GM12875 (cell line): ENCODE measurements at regions not wholly inside any gene's neighbourhood (a gene's known extent, or its start where the extent isn't known, plus 50 kb on each side); places are given as distances from the start of the nearest gene placed in this dataset.

Source experiments
- H3K4me3 ChIP-seq: one replicate; pipeline ENCODE4 v1.5.1; 2011; ENCODE audit warnings: low read depth, low read length, control low read depth
- TF ChIP-seq, protein P1 (sequence below): IDR thresholded peaks from 2 replicates; pipeline ENCODE4 v1.5.1; 2011; ENCODE audit warnings: low read depth, mild to moderate bottlenecking, control low read depth, inconsistent platforms, low read length, moderate library complexity, borderline replicate concordance; ENCODE audit not compliant: insufficient read depth

- TF ChIP-seq, protein P1, sequence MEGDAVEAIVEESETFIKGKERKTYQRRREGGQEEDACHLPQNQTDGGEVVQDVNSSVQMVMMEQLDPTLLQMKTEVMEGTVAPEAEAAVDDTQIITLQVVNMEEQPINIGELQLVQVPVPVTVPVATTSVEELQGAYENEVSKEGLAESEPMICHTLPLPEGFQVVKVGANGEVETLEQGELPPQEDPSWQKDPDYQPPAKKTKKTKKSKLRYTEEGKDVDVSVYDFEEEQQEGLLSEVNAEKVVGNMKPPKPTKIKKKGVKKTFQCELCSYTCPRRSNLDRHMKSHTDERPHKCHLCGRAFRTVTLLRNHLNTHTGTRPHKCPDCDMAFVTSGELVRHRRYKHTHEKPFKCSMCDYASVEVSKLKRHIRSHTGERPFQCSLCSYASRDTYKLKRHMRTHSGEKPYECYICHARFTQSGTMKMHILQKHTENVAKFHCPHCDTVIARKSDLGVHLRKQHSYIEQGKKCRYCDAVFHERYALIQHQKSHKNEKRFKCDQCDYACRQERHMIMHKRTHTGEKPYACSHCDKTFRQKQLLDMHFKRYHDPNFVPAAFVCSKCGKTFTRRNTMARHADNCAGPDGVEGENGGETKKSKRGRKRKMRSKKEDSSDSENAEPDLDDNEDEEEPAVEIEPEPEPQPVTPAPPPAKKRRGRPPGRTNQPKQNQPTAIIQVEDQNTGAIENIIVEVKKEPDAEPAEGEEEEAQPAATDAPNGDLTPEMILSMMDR, result no peak
- no peak overlapping the region for H3K4me3 ChIP-seq
These were observed 226.8 kb downstream of the BLID start for GRCh38 chr11:121889186-121889585.

GRCh38 chr11:121887976-121888557 is 227.9 kb downstream of the BLID start:
- TF ChIP-seq, protein P1, result no peak

DNA sequence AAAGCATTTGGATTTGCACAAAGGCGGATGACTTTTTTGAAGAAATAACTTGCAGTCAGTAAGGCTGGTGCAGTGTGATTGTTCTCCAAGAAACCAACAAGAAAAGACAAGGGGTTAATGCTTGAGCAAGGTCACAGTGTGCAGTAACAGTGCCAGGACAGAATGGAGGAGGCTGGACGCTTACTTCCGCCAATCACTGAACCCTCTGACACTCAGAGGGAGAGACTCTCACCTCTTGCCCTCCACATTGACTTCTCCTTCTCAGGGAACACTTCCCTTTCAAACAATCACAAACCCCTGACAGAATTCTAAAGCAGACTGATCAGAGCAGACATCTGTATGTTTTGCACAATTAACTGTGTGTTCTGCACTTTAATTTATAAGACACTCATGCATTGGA is 228.4 kb downstream of the BLID start:
- H3K4me3 ChIP-seq, result no peak overlapping the region
- TF ChIP-seq, protein P1, result no peak

More at GRCh38 chr11:121887976-121888557, 227.9 kb downstream of the BLID start:
- H3K4me3 ChIP-seq, result no peak overlapping the region

DNA sequence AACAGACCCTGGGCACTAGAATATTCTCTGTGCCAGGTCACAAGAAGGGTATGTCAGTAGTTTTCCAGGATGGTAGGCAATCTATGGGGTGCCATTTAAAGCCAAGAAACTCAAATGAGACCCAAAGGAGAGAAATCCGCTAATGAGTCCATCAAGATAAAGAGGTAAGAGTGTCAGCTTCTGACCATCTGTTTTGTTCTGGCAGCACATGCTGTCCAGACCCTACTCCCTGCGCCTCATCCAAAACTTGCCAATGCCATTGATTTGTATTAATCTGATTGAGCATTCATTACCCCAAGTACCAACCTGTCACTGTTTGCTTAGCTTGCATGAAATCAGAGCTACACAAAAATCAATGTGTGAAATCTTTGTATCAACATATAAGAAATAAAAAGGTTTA is 229.0 kb downstream of the BLID start:
- TF ChIP-seq, protein P1, result no peak
- H3K4me3 ChIP-seq, result no peak overlapping the region

GRCh38 chr11:121886005-121886734 is 229.8 kb downstream of the BLID start:
- TF ChIP-seq, protein P1, result no peak
- no peak overlapping the region for H3K4me3 ChIP-seq

DNA sequence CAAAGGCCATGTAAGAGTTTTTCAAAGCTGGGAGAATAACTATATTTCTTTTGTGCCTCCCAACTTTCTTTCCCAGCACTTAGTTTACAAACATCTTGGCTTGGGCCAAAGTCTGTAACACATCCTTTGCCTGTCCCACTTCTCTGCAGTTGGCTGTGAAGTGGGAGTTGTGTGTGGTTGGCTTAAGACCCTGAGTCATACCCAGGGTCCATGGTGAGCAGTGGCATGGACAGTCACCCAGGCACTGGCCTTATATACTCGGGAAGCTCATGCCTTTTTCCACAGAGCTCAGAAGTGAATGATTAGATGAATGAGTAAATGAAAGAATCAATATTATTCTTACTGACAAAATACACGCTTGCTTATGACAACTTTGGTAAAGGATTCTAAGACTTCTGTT is 231.4 kb downstream of the BLID start:
- TF ChIP-seq, protein P1, result no peak
- H3K4me3 ChIP-seq, result no peak overlapping the region

DNA sequence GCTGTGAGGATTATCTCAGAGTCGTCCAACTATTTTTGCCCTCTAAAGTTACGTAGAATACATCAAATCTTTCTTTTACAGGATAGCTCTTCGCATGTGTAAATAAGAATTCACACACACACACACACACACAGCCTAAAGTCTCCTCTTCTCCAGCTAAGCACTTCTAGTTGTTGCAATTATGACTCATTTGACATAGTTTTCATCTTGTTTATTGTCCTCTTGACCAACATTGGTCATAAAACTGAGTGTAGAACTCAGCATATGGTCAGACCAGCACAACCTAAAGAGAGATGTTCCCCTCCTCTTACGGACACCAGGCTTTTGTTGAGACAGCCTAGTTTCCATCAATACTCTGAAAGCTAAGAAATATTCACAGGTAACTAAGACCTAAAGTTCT is 234.2 kb downstream of the BLID start:
- TF ChIP-seq, protein P1, result no peak
- no peak overlapping the region for H3K4me3 ChIP-seq
